Keratinocyte (primary cell): ENCODE measurements at regions not wholly inside any gene's neighbourhood (a gene's known extent, or its start where the extent isn't known, plus 50 kb on each side); places are given as distances from the start of the nearest gene placed in this dataset.

Experiments used
- DNase-seq: peaks from one replicate; pipeline ENCODE4 v3.0.0-alpha.2; 2011; ENCODE audit warnings: low read depth, missing footprints, low spot score
- FAIRE-seq: peaks from 2 replicates; lab custom pipeline; 2011; peaks lifted over from hg19 to GRCh38; lab: Jason Lieb, UNC
- H2AFZ ChIP-seq: 2 replicates; pipeline ENCODE4 v1.6.0; 2012; ENCODE audit warnings: low read length, control low read depth, inconsistent platforms; ENCODE audit not compliant: control insufficient read depth
- H3K27ac ChIP-seq: 2 replicates; pipeline ENCODE4 v1.5.1; 2011; ENCODE audit warnings: low read length; ENCODE audit not compliant: control insufficient read depth, insufficient read depth
- H3K27me3 ChIP-seq: 3 replicates; pipeline ENCODE4 v1.6.0; 2011; ENCODE audit warnings: low read length; ENCODE audit not compliant: control insufficient read depth, insufficient read depth; ENCODE audit errors: extremely low read depth
- H3K36me3 ChIP-seq, 2 experiments: 2 replicates in 1 of 2; 3 replicates in 1 of 2; pipeline ENCODE4 v1.5.1; 2011; ENCODE audit warnings: low read length in 2 of 2, mild to moderate bottlenecking in 1 of 2; ENCODE audit not compliant: control insufficient read depth in 2 of 2, insufficient read depth in 2 of 2; ENCODE audit errors: extremely low read depth in 1 of 2
- H3K4me1 ChIP-seq: 3 replicates; pipeline ENCODE4 v1.5.1; 2011; ENCODE audit warnings: low read length; ENCODE audit not compliant: control insufficient read depth, insufficient read depth; ENCODE audit errors: extremely low read depth
- H3K4me2 ChIP-seq: 3 replicates; pipeline ENCODE4 v1.6.0; 2011; ENCODE audit warnings: low read depth, low read length; ENCODE audit not compliant: control insufficient read depth, insufficient read depth; ENCODE audit errors: extremely low read depth
- H3K4me3 ChIP-seq, 3 experiments: fragments of 200-600 bp in 1 of 3; sonication (generic) in 1 of 3; 2 replicates in 2 of 3; 3 replicates in 1 of 3; pipeline ENCODE4 v1.5.1; 2011 to 2016; ENCODE audit warnings: low read length in 3 of 3, mild to moderate bottlenecking in 3 of 3, control low read depth in 2 of 3, inconsistent platforms in 1 of 3, low read depth in 1 of 3, mixed read lengths in 1 of 3, mixed run types in 1 of 3, moderate library complexity in 1 of 3; ENCODE audit not compliant: control insufficient read depth in 2 of 3, insufficient read depth in 2 of 3; ENCODE audit errors: extremely low read depth in 1 of 3
- H3K79me2 ChIP-seq: 2 replicates; pipeline ENCODE4 v1.6.0; 2012; ENCODE audit warnings: low read length; ENCODE audit not compliant: control insufficient read depth, insufficient read depth
- H3K9ac ChIP-seq: 3 replicates; pipeline ENCODE4 v1.6.0; 2011; ENCODE audit warnings: low read length; ENCODE audit not compliant: control insufficient read depth, insufficient read depth; ENCODE audit errors: extremely low read depth
- H3K9me1 ChIP-seq: 3 replicates; pipeline ENCODE4 v1.6.0; 2011; ENCODE audit warnings: low read length; ENCODE audit not compliant: control insufficient read depth, insufficient read depth; ENCODE audit errors: extremely low read depth
- H3K9me3 ChIP-seq: 2 replicates; pipeline ENCODE4 v1.5.1; 2012; ENCODE audit warnings: low read depth, low read length; ENCODE audit not compliant: control insufficient read depth
- H4K20me1 ChIP-seq: 3 replicates; pipeline ENCODE4 v1.6.0; 2011; ENCODE audit warnings: low read length; ENCODE audit not compliant: control insufficient read depth, insufficient read depth; ENCODE audit errors: extremely low read depth
- CTCF ChIP-seq, 3 experiments: IDR thresholded peaks in 1 of 3; conservative IDR thresholded peaks in 1 of 3; optimal IDR thresholded peaks in 1 of 3; 2 replicates in 2 of 3; 3 replicates in 1 of 3; pipeline versions ENCODE3 to v1.5.1; 2011; ENCODE audit warnings: low read length in 3 of 3, mild to moderate bottlenecking in 3 of 3, moderate library complexity in 2 of 3, control low read depth in 1 of 3, inconsistent platforms in 1 of 3; ENCODE audit not compliant: insufficient read depth in 2 of 3; ENCODE audit errors: extremely low read depth in 1 of 3
- EZH2 ChIP-seq: IDR thresholded peaks from one replicate; pipeline ENCODE4 v1.6.1; 2012; ENCODE audit warnings: inconsistent platforms, mild to moderate bottlenecking, low read length, moderate library complexity
- dilution Hi-C: fragments of 300-500 bp; cut with MboI; formaldehyde crosslinking; loops from one replicate; pipeline ENCODE4 v1.7.0; 2020; ENCODE audit warnings: low sequenced_read_pairs; ENCODE audit not compliant: extremely low pct_ligation_motif_present

GRCh38 chr5:92548346-92548745, 1032.7 kb downstream of the NR2F1-AS1 start:
- FAIRE-seq (no peak), DNase-seq (no peak)
- Histone ChIP-seq H3K27ac (no peak overlapping the region), H4K20me1 (no peaks in the 10 kb centered on the region), H3K36me3 (no peaks in the 10 kb centered on the region), H3K27me3 (no peaks in the 10 kb centered on the region), H3K4me2 (no peak overlapping the region), H3K4me3 (no peak overlapping the region), H3K9me3 (no peaks in the 10 kb centered on the region), H2AFZ (no peak overlapping the region), H3K79me2 (no peaks in the 10 kb centered on the region), H3K9me1 (no peaks in the 10 kb centered on the region), H3K4me1 (no peaks in the 10 kb centered on the region), H3K9ac (no peak overlapping the region)
- dilution Hi-C loops = no loop called here
- no peak for TF ChIP-seq CTCF (optimal IDR thresholded peaks at IDR 0.05 in 1 of 3, IDR thresholded peaks at IDR 0.05 in 1 of 3, conservative IDR thresholded peaks at IDR 0.05 in 1 of 3; ENCODE audit: extremely low read depth in 1 of 3, insufficient read depth in 2 of 3, low read length in 3 of 3)
- no peak for TF ChIP-seq EZH2

DNA sequence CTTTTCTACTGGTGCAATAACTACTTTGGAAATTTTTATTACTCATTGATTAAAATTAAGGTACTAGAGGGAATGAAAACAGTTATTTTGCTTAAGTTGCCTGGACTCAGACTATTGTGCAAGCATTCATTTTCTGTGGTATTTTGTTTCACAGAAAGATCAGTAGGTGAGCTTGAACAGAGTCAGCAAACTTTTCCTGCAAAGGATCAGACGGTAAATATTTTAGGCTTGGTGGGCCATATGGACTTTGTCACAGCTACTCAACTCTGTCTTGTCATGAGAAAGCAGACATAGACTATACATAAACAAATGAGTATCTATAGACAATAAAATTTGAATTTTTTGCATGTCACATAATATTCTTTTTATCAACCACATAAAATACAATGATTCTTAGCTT, 1036.4 kb downstream of the NR2F1-AS1 start:
- no peak overlapping the region for H3K4me3 ChIP-seq
- H3K27ac ChIP-seq = no peak overlapping the region
- no peak for DNase-seq
- H3K4me2 ChIP-seq = no peak overlapping the region
- H3K79me2 ChIP-seq = no peaks in the 10 kb centered on the region
- H2AFZ ChIP-seq = no peak overlapping the region
- no peaks in the 10 kb centered on the region for H4K20me1 ChIP-seq
- H3K9me3 ChIP-seq = no peaks in the 10 kb centered on the region
- dilution Hi-C loops = no loop called here
- TF ChIP-seq EZH2 (no peak), CTCF (optimal IDR thresholded peaks at IDR 0.05 in 1 of 3, IDR thresholded peaks at IDR 0.05 in 1 of 3, conservative IDR thresholded peaks at IDR 0.05 in 1 of 3; ENCODE audit: extremely low read depth in 1 of 3, insufficient read depth in 2 of 3, low read length in 3 of 3) (no peak)
- no peak for FAIRE-seq
- no peaks in the 10 kb centered on the region for H3K36me3 ChIP-seq
- no peaks in the 10 kb centered on the region for H3K27me3 ChIP-seq
- no peaks in the 10 kb centered on the region for H3K4me1 ChIP-seq
- H3K9ac ChIP-seq = no peak overlapping the region
- no peaks in the 10 kb centered on the region for H3K9me1 ChIP-seq
